ENCODE measurements at regions not wholly inside any gene's neighbourhood (a gene's known extent, or its start where the extent isn't known, plus 50 kb on each side); places are given as distances from the start of the nearest gene placed in this dataset.

DNA sequence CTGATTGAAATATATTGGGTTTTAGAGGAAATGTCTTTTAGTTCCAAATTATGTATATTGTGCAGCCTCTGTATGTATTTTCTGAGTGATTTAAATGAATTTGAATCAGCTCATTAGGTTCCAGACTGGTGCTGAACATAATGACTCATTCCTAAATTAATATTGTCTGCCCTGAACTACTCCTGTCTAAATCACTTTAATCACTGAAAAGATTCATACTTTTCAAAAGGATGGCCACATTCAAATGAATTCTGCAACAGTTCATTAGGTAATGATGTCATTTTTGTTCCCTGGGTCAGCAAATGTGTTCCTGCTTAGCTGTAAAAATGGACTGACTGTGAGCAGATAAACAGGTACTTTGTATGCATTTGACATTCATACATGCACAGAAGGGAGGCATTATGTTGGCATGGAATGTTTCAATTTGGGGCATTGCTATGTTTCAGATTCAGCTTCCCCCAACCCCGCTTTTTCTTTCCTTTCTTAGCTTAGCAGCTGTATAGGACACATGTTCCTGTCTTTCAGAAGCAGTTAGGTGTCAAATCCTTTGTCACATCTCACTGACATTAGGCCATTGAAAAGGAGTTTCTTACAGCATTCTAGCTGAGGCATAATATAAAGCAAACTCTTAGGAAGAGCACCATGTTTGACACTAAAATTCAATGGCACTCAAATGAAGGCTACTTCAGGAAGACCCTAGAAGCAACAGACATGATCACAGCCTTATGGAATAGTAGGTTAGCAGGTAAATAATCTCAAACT lies 318.5 kb upstream of the ARPP21 start:
- TF ChIP-seq, protein P1, sequence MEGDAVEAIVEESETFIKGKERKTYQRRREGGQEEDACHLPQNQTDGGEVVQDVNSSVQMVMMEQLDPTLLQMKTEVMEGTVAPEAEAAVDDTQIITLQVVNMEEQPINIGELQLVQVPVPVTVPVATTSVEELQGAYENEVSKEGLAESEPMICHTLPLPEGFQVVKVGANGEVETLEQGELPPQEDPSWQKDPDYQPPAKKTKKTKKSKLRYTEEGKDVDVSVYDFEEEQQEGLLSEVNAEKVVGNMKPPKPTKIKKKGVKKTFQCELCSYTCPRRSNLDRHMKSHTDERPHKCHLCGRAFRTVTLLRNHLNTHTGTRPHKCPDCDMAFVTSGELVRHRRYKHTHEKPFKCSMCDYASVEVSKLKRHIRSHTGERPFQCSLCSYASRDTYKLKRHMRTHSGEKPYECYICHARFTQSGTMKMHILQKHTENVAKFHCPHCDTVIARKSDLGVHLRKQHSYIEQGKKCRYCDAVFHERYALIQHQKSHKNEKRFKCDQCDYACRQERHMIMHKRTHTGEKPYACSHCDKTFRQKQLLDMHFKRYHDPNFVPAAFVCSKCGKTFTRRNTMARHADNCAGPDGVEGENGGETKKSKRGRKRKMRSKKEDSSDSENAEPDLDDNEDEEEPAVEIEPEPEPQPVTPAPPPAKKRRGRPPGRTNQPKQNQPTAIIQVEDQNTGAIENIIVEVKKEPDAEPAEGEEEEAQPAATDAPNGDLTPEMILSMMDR (conservative IDR thresholded peaks at IDR 0.05), result no peak
- no peak for TF ChIP-seq ZFX (IDR thresholded peaks at IDR 0.05)
